DMS153 treated with DMSO at 0.1 percent for 48 hours (cell line): ENCODE measurements at regions not wholly inside any gene's neighbourhood (a gene's known extent, or its start where the extent isn't known, plus 50 kb on each side); places are given as distances from the start of the nearest gene placed in this dataset.
"Not testable (repeated sequence)": the region's sequence is repeated elsewhere in the genome, so short reads cannot be mapped to it uniquely, and the experiment has no call there.

Experiments used
- DNase-seq: peaks from one replicate; lab custom pipeline; 2025; ENCODE audit not compliant: unreplicated experiment; lab: John Stamatoyannopoulos, UW

DNA sequence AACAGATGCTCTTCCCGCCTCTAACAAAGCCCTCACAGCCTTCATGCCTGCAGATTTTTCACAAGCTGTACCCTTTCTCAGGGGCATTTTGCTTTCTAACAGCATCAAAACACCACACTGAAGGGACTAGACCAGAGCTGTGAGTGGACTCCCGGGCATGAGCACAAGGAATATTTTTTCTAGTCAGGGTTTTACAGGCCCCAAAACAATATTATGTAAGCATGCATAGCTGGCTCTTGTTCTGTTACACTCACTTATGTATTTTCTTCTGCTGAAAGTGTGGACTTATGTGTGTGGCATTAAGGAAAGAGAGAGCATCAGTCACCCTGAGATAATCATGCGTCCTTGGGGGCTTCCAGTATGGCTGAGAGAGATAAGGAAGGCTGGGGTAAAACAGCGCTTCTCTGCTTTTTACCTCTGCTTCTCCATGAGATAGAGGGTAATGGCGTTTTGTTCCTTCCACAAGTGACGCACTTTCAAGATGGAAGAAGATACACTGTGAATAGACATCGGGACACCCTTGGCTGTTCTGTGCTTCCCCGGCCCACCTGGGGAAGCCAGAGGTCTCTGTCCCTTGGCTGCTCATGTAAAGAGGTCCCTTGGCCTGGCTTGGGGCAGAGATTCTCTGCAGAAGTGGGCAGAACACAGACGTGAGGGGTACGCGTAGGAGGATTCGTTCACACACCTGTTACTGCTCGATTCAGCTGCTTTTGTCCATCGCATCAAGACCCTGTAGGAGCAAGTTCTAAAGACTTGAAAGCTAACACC, 266.7 kb upstream of the RAB4A start:
- no peak for DNase-seq

DNA sequence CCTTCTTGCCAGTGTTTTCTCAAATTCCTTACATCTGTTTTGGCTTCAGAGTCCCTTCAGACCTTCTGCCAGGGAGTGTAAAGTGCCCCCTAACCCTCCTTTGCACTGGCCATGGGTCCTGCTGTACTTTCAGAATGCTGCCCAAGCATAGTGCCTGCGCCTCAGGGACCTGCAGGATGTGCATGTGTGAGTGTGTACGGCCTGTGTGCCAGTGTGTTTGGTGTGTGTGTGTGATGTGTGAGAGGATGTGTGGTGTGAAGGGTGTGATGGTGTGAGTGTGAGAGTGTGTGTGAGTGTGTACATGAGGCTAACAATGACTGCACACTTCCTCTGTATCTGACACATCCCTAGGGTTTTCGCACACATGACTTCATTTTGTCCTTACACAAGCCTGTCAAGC, 265.8 kb upstream of the RAB4A start:
- no peak for DNase-seq

DNA sequence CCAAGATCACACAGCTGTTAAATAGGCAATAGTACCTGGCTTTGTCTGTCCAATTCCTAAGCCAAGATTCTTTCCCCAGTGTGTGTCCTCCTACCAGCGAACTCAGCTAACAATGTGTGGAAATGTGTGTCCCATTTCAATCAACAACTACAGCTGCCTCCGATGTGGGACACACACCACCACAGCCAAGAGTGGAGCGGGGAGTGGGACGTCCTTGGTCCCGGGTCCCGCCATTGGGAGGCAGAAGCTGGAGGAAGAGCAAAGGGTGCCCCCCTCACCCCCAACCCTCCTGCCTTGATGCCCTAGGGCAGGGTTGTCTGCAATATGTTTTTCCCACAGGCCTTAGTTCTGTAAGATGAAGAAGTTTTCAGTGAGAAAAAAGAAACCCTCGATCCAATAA, 265.4 kb upstream of the RAB4A start:
- DNase-seq = no peak

DNA sequence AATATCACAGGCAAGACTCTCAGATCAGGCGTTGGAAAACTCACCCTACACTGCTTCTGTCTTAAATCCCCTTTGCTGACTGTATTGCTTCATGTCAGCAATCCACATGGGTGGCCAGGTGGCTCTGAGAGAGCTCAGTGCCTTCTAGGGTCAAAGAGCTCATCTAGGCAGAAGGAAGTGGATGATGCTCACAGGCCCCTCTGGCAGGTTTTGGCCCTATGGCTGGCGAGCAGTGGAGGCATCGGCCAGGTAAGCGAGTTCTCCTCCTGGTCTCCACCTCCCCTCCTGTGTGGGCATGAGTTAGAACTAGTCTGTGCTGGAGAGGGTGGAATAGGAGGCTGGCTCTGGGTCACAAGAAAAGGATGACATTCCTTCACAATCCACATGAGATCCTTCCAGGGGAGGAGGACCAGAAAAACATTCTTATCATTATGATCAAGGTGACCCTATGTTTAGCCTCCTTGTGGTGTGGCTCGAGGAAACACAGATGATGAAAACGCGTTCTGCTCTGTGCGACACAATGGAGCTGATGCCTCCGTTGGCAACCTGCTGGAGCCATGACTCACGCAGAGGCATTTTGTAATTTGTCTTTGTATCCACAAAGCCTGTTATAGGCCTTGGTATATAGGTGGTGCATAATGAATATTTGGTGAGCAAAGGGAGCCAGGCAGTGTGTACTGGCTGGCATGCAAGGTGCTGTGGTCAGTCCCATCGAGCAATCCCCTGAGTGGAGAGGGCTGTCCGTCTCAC, 264.6 kb upstream of the RAB4A start:
- no peak for DNase-seq

DNA sequence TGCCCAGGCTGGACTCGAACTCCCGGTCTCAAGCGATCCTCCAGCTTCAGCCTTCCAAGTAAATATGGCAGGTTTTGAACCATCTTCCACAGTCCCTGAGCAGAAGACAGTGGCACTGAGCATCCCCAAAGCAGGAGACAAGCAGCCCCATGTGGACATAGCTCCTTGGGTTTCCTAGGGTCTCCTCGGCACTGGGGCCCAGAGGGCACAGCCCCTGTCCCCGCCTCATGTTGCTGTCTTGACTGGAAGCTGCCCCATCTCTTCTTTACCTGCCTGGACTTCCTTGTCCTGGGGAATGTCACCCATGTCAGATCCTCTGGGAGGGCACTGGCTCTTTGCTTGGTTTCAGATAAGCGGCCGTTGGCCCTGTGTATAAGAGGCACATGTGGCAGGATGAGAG, 263.7 kb upstream of the RAB4A start:
- DNase-seq = no peak

DNA sequence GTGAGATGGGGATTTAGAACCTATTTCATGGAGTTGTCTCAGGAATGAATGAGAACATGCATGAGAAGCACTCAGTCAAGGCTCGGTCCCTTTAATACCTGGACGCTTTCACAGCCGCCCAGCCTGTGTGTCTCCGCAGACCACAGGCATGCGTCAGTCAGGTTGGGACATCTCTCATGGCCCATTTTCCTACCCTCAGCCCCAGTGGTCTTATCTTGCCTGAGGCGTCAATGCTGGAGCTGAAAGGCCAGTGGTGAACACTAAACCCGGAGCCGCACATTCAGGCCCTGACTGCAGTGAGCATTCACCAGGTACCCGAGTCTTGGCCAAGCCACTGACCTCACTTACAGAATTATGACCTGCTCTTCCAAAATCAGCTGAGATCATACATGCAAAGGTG, 263.2 kb upstream of the RAB4A start:
- DNase-seq = no peak

DNA sequence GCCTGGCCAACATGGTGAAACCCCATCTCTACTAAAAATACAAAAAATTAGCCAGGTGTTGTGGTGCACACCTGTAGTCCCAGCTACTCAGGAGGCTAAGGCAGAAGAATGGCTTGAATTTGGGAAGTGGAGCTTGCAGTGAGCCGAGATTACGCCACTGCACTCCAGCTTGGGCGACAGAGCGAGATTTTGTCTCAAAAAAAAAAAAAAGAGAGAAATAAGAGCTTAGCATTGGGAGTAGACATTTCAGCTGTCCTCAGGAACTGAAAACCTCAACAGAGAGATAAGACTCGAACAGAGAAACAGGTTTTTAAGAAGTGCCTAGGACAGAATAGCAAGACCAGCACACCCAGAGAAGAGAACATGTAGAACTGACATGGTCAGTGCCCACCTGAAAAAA, 262.6 kb upstream of the RAB4A start:
- not testable (repeated sequence) for DNase-seq

DNA sequence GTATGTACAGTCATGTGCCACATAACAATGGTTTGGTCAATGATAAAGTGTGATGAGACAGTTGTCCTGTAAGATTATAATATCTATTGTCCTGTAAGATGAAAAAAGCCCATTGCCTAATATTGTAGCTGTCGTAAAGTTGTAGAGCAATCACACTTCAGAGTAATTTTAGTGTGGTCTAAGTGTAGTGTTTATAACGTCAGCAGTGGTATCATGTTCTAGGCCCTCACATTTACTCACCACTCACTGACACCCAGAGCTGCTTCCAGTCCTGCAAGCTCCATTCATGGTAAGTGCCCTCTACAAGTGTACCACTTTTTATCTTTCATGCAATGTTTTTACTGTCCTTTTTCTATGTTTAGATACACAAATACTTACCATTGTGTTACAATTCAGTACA, 259.9 kb upstream of the RAB4A start:
- no peak for DNase-seq

DNA sequence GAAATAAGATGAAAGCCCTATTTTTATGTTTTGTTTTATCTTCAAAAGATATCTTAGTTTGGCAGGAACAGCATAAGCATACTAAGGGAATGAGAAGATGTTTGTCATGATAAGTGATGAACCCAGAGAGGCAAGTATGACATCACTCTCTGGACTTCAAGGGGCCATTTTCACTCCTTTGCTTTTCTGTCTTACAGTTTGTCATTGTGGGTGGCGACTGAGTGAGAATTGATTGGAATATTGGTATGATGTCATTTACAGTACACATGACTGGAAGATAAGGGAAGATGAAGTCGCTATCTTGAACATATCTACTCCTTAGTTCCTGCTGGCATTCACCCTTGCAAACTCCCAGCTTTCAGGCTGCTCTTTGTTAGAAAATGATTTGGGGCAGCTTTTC, 258.1 kb upstream of the RAB4A start:
- no peak for DNase-seq

DNA sequence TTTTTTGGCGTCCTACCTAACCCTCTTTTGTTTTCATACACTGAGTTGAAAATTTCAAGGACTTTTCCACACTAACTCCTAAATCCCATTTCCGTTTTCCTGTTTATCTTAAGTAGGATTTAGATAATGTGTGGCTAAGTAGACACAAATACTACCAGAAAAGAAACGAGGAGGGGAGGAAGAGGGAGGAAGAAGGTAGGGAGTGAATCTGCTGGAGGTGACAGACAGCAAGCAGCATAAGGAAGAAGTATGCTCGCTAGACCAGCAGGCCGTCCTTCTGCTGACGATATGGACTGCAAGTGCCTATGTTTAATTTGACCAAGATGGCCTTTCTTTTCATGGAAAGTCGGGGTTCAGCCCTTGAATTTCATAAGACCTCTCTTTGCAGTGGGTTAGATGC, 256.9 kb upstream of the RAB4A start:
- DNase-seq = no peak

DNA sequence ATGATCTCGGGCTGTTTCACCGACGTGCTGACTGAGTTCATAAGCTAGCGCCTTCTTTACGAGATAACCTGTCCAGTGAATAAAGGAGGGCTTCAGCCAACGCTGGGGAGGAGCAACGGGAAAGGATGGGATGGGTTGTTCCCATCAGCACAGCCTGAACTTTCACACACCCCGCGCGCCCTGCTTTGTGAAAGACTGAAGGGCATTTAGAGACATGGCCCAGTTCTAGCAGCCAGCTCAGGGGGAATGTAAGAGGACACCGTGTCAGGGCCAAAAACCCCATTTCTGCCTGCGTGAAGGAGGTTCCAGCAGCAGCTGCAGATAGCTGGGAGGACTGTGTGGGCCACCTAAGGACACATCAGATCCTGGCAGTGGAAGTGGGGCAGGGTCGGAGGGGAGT, 255.1 kb upstream of the RAB4A start:
- no peak for DNase-seq

DNA sequence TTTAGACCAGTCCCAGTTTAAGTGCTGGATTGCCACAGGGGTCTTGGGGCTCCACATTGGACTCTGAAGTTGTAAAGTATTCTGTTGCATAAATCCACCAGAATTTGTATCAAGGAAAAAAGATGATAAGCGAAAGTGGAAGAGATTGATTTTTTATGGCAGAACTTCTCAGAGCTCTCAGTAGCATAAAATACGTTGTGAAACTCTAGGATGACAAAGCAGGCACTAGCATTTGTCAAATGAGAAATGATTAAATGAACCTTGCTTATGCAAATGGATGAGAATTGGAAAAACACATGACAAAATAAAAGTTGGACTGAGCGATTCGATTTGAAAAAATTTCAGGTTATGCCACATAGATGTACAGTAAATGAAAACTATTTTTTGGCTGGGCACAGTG, 253.8 kb upstream of the RAB4A start:
- DNase-seq = no peak

DNA sequence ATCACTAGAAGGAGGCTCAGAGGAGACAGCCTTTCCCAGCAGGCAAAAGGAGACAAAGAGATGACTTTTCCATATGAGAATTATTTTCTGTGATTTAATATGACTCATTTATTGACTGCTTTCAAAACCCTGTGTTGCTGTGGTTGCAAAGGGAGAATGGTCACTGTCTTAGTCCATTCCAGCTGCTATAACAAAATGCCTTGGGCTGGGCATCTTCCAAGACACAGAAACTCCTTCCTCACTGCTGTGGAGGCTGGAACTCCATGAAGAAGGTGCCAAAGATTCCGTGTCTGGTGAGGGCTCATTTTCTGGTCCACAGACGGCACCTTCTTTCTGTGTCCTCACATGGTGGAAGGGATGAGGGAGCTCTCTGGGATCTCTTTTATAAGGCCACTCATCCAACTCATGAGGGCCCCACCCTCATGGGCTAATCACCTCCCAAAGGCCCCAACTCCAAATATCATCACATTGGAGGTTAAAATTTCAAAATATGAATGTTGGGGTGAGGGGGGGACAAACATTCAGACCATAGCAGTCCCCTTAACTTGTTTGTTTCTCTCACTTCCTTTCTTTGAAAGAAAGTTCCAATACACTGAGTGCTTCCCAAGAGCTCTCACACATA, 252.1 kb upstream of the RAB4A start:
- no peak for DNase-seq

DNA sequence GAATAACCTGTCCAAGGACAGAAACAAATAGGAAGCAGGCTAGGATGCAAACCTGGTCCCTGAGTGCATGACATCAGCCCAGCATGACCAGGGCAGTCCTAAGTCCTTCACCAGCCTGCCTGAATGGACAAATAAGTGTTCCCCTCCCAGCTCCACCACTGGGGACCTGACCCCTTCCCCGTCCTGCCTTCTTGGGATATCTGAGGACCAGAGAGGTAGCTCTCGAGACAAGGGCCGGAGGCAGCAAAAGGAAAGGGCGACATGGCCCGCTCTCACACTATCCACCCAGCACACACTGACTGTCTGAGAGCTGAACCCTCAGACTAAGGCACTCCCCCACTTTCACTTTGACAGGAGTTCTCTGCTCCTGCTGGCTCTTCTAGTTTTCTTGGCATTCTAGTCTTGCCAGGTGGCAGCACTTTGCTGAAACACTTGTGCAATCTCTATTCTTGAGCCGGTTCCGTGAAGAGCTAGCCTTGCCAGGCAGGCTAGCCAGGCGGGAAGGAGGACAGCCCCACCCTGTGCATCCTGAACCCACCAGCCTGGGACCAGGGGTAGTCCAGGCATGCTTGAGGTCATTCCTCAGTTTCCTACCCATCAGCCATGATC, 251.1 kb upstream of the RAB4A start:
- no peak for DNase-seq

DNA sequence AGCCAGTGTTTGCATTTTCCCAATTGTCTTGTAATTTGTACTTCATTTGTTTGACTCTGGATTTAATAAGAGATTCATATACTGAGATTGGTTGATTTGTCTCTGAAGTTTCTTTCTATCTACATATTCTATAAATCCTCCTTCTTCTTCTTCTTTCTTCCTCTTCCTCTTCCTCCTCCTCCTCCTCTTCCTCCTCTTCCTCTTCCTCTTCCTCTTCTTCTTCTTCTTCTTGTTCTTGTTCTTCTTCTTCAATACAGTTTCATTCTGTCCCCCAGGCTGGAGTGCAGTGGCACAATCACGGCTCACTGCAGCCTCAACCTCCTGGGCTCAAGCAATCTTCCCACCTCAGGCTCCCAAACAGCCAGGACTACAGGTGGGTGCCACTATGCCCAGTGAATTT, 249.9 kb upstream of the RAB4A start:
- not testable (repeated sequence) for DNase-seq

DNA sequence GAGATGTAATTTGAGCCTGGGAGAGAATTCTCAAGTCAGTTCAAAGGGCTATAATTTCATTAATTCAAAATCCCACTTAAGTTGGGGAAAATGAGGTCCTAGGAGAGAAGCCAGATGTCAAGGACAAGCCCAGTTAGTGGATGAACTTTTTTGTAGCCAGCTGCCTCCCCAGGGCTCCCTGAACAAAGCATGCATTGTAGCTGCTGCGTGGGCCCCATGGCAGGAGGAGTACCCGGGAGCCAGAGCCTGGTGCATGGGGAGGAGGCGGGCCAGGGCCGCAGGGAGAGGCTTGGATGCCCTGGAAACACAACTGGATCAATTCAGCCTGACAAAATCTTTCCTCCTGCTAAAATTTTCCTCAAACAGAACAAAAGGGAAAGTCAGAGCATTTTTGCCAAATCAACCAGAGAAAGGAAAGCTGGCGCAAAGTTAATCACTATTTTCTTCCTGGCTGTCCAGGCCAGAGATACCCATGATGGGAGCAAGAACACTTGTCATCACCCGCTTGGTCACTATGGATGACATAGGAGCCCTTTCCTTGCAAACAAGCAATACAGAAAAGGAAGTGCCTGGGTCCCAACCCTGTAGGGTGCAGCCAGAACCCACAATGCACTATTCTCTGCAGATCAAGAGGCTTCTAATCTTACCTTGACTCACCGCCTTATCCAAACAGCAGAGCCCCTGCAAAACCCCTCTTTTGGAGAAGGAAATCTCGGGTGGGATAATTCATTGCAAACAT, 248.1 kb upstream of the RAB4A start:
- no peak for DNase-seq

DNA sequence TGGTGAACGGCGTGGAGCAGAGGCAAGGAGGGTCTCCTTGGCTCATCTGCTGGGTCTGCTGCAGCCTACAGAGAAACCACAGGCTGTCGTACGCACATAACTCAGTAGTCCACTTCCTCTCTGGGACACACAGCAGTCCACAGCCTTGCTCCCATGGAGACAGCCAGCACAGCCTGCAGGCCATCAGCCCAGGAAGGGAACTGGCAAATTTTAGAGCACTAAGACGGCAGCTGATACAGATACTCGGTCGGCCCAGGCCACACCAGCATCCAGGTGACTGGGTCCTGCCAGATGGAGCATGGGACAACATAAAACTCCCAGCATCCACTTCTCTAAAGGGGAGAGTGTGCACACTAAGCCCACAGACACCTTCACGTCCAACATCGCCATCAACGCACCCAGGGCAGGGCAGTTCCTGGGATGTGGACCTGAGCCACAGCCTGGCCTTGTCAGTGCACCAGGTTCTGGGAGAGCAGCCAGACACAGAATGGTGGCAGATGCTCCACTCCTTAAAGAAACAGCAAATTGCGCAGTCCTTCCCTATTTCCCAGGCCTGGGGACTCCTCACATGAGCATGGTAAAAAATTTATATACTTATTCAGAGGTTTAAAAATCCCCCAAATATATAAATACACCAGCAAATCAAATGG, 247.1 kb upstream of the RAB4A start:
- no peak for DNase-seq

DNA sequence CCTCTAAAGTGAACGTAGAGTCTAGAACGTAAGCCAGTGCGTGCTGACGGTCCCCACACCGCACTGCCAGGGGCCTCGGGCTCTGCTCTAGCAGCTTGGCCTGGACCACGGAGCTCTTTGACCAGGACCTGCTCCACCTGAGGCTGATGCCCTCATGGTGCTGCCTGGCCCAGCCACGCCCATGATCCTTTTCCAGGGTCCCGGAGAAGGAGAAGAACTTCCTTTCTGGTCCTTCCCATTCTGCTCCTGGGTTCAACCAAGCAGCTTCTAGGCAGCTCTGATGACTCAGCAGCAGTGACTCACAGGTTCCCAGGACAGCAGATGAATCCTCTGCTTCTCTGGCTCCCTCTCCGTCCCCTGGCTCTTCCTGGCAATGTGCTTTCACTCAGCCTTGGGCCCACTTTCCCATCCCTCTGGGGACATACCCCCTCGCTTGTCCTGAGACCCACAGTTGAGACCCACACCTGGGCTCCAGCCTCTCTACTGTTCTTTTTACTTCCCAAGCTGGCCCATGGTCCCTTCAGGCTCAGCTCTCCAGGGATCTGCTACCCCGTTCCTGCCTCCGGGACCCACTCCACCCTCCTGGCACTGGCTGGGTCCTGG, 246.3 kb upstream of the RAB4A start:
- DNase-seq = no peak

DNA sequence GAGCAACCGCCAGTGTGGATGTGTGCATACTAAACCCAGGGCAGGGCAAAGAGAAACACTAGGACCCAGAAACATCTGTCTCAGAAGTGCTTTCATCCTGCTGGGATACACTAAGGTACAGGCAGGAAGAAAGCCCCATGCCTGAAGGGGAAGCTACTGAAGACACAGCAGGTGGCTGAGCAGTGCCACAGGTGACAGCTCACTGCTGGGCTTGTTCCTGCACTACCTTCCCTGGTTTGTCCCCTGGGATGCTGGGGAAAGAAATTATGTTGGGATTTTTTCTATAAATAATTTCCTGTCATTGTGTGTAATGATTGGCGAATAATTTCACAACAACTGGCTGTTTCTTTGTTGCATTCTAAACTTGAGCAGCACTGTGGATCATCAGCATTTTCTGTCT, 245.3 kb upstream of the RAB4A start:
- DNase-seq = no peak

DNA sequence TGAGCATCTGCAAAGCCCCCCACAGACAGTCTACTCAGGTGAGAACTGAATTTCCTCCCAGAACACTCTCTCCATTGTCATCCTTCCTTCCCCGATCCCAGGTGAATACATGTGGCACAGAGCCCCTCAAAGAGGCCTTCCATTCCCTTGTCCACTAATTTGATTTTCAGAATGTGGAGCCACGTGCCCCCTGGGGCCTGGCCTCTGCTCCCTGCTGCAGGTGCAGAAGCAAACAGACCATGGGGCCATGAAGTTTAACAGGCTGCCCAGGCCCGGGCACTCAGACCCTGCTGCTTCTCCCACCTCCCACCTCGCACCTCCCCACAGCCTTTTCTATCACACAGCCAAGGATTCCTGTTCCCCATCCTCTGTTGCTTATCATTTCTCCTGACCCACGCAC, 243.8 kb upstream of the RAB4A start:
- no peak for DNase-seq
